ENCODE measurements at regions not wholly inside any gene's neighbourhood (a gene's known extent, or its start where the extent isn't known, plus 50 kb on each side); places are given as distances from the start of the nearest gene placed in this dataset.
"Not testable (repeated sequence)": the region's sequence is repeated elsewhere in the genome, so short reads cannot be mapped to it uniquely, and the experiment has no call there.

DNA sequence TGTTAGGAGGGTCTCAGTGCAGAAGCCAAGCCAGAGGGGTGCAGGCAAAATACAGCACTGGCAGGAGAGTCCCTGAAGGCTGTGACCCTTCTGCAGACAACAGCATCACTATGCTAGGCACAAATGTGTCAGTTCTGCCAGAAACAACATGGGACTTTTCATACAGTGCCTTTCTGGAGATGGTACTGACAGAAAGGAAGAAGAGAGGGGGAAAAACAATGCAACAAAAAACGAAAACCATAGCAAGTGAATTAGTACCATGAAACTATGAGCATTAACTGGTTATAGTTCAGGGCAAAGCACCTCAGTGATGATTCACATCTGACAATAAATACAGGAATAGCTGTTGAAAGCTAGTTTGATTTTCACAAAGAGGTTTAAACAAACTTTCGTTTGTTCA, 140.8 kb upstream of the NBPF11 start:
- Histone ChIP-seq H3K9me2 (replicated peaks; ENCODE audit: insufficient read depth, low read length) (no peaks in the 10 kb centered on the region), H3K4me2 (ENCODE audit: low read depth, low read length, poor library complexity, severe bottlenecking) (no peak overlapping the region), H3K27ac (ENCODE audit: low read length) (no peak overlapping the region), H3K4me1 (ENCODE audit: low read length) (no peaks in the 10 kb centered on the region), H2AFZ (ENCODE audit: low read length) (no peak overlapping the region), H3K9ac (ENCODE audit: low read length) (no peak overlapping the region), H3K9me3 (ENCODE audit: low read length) (no peaks in the 10 kb centered on the region), H3K27me3 (ENCODE audit: low read length) (no peaks in the 10 kb centered on the region), H3K4me3 (ENCODE audit: low read length) (no peak overlapping the region), H4K20me1 (ENCODE audit: insufficient read depth, low read depth, low read length) (no peaks in the 10 kb centered on the region), H3K79me2 (ENCODE audit: low read length) (no peaks in the 10 kb centered on the region), H3K36me3 (ENCODE audit: insufficient read depth, low read length) (no peaks in the 10 kb centered on the region)
- DNase-seq, result no peak

DNA sequence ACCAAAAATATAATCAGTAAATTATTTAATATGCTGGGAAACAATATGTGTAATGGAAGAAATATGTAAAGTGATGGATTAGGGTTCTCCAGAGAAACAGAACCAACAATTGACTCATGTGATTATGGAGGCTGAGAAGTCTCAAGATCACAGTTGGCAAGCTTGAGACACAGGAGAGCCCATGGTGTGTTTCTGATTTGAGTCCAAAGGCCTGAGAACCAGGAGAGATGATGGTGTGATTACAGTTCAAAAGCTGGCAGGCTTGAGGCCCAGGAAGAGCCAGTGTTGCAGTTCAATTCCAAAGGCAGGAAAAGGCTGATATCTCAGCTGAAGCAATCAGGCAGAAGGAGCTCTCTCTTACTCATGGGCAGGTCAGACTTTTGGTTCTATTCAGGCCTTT, 138.8 kb upstream of the NBPF11 start:
- no peak overlapping the region for H3K4me3 ChIP-seq (ENCODE audit: low read length)
- DNase-seq, result no peak
- no peak overlapping the region for H3K27ac ChIP-seq (ENCODE audit: low read length)
- no peaks in the 10 kb centered on the region for H3K27me3 ChIP-seq (ENCODE audit: low read length)
- no peaks in the 10 kb centered on the region for H4K20me1 ChIP-seq (ENCODE audit: insufficient read depth, low read depth, low read length)
- H3K9ac ChIP-seq (ENCODE audit: low read length), result no peak overlapping the region
- no peaks in the 10 kb centered on the region for H3K4me1 ChIP-seq (ENCODE audit: low read length)
- H3K79me2 ChIP-seq (ENCODE audit: low read length), result no peaks in the 10 kb centered on the region
- H2AFZ ChIP-seq (ENCODE audit: low read length), result no peak overlapping the region
- H3K9me2 ChIP-seq (replicated peaks; ENCODE audit: insufficient read depth, low read length), result no peaks in the 10 kb centered on the region
- no peaks in the 10 kb centered on the region for H3K36me3 ChIP-seq (ENCODE audit: insufficient read depth, low read length)
- no peaks in the 10 kb centered on the region for H3K9me3 ChIP-seq (ENCODE audit: low read length)
- no peak overlapping the region for H3K4me2 ChIP-seq (ENCODE audit: low read depth, low read length, poor library complexity, severe bottlenecking)

GRCh38 chr1:148289647-148290046, 137.6 kb upstream of the NBPF11 start:
- no peak overlapping the region for H2AFZ ChIP-seq (ENCODE audit: low read length)
- H3K4me1 ChIP-seq (ENCODE audit: low read length), result no peaks in the 10 kb centered on the region
- H3K4me2 ChIP-seq (ENCODE audit: low read depth, low read length, poor library complexity, severe bottlenecking), result no peak overlapping the region
- H4K20me1 ChIP-seq (ENCODE audit: insufficient read depth, low read depth, low read length), result no peaks in the 10 kb centered on the region
- no peaks in the 10 kb centered on the region for H3K27me3 ChIP-seq (ENCODE audit: low read length)
- H3K27ac ChIP-seq (ENCODE audit: low read length), result no peak overlapping the region
- no peak overlapping the region for H3K4me3 ChIP-seq (ENCODE audit: low read length)
- H3K9ac ChIP-seq (ENCODE audit: low read length), result no peak overlapping the region
- no peaks in the 10 kb centered on the region for H3K9me2 ChIP-seq (replicated peaks; ENCODE audit: insufficient read depth, low read length)
- no peak for DNase-seq
- no peaks in the 10 kb centered on the region for H3K79me2 ChIP-seq (ENCODE audit: low read length)
- H3K36me3 ChIP-seq (ENCODE audit: insufficient read depth, low read length), result no peaks in the 10 kb centered on the region
- no peaks in the 10 kb centered on the region for H3K9me3 ChIP-seq (ENCODE audit: low read length)

- H3K9me2 ChIP-seq (replicated peaks; ENCODE audit: insufficient read depth, low read length); H4K20me1 ChIP-seq (ENCODE audit: insufficient read depth, low read depth, low read length); H3K4me3 ChIP-seq (ENCODE audit: low read length); H3K36me3 ChIP-seq (ENCODE audit: insufficient read depth, low read length); H3K9me3 ChIP-seq (ENCODE audit: low read length); H2AFZ ChIP-seq (ENCODE audit: low read length); H3K4me1 ChIP-seq (ENCODE audit: low read length); H3K27ac ChIP-seq (ENCODE audit: low read length); H3K4me2 ChIP-seq (ENCODE audit: low read depth, low read length, poor library complexity, severe bottlenecking); H3K27me3 ChIP-seq (ENCODE audit: low read length); DNase-seq; H3K79me2 ChIP-seq (ENCODE audit: low read length); H3K9ac ChIP-seq (ENCODE audit: low read length): not testable (repeated sequence)
These were observed 133.9 kb upstream of the NBPF11 start for GRCh38 chr1:148285946-148286345.

- H4K20me1 ChIP-seq (ENCODE audit: insufficient read depth, low read depth, low read length); H3K79me2 ChIP-seq (ENCODE audit: low read length); H3K9me3 ChIP-seq (ENCODE audit: low read length); DNase-seq; H3K9me2 ChIP-seq (replicated peaks; ENCODE audit: insufficient read depth, low read length); H3K4me3 ChIP-seq (ENCODE audit: low read length); H2AFZ ChIP-seq (ENCODE audit: low read length); H3K27me3 ChIP-seq (ENCODE audit: low read length); H3K9ac ChIP-seq (ENCODE audit: low read length); H3K36me3 ChIP-seq (ENCODE audit: insufficient read depth, low read length); H3K27ac ChIP-seq (ENCODE audit: low read length); H3K4me1 ChIP-seq (ENCODE audit: low read length): not testable (repeated sequence)
- peak overlapping the region; percentile 45 for H3K4me2 ChIP-seq (ENCODE audit: low read depth, low read length, poor library complexity, severe bottlenecking)
These were observed 128.9 kb upstream of the NBPF11 start for GRCh38 chr1:148280831-148281572.

DNA sequence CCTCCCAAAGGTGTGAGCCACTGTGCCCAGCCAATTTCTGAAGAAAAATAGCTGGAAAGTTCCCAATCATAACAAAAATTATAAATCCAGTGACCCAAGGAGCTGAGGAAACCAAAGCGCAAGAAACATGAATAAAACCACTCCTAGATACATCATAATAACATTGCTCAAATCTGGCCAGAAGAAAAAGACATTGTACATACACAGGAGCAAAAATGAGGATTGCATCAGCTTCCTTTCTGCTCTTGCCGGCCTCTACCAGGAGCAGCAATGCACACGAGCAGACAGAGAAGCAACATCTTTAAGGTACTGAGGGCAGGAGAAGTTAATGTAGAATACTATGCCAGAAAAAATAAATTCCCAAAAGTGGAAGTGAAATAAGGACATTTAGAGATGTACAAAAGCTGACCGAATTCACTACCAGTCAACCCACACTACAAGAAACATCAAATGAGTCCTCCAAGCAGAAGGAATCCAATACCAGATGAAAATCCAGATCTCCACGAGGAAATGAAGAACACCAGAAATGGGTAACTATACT, 127.0 kb upstream of the NBPF11 start:
- DNase-seq; H3K9me3 ChIP-seq (ENCODE audit: low read length); H3K9ac ChIP-seq (ENCODE audit: low read length); H3K4me1 ChIP-seq (ENCODE audit: low read length); H3K4me3 ChIP-seq (ENCODE audit: low read length); H3K36me3 ChIP-seq (ENCODE audit: insufficient read depth, low read length); H3K27me3 ChIP-seq (ENCODE audit: low read length); H3K9me2 ChIP-seq (replicated peaks; ENCODE audit: insufficient read depth, low read length); H2AFZ ChIP-seq (ENCODE audit: low read length); H3K27ac ChIP-seq (ENCODE audit: low read length); H3K79me2 ChIP-seq (ENCODE audit: low read length); H4K20me1 ChIP-seq (ENCODE audit: insufficient read depth, low read depth, low read length); H3K4me2 ChIP-seq (ENCODE audit: low read depth, low read length, poor library complexity, severe bottlenecking): not testable (repeated sequence)

GRCh38 chr1:148277865-148278279, 125.8 kb upstream of the NBPF11 start:
- H3K9me2 ChIP-seq (replicated peaks; ENCODE audit: insufficient read depth, low read length), result not testable (repeated sequence)

GRCh38 chr1:148267066-148267465, 115.0 kb upstream of the NBPF11 start:
- peaks cover 17% of the 10 kb centered on the region for H3K4me1 ChIP-seq (ENCODE audit: low read length)
- not testable (repeated sequence) for H3K27ac ChIP-seq (ENCODE audit: low read length); H3K9ac ChIP-seq (ENCODE audit: low read length); H3K36me3 ChIP-seq (ENCODE audit: insufficient read depth, low read length); H3K4me3 ChIP-seq (ENCODE audit: low read length); H3K4me2 ChIP-seq (ENCODE audit: low read depth, low read length, poor library complexity, severe bottlenecking); H3K9me2 ChIP-seq (replicated peaks; ENCODE audit: insufficient read depth, low read length); H3K79me2 ChIP-seq (ENCODE audit: low read length); DNase-seq; H4K20me1 ChIP-seq (ENCODE audit: insufficient read depth, low read depth, low read length); H3K27me3 ChIP-seq (ENCODE audit: low read length); H3K9me3 ChIP-seq (ENCODE audit: low read length); H2AFZ ChIP-seq (ENCODE audit: low read length)

More at GRCh38 chr1:148277865-148278279, 125.8 kb upstream of the NBPF11 start:
- not testable (repeated sequence) for H3K27me3 ChIP-seq (ENCODE audit: low read length); H3K36me3 ChIP-seq (ENCODE audit: insufficient read depth, low read length); DNase-seq; H3K27ac ChIP-seq (ENCODE audit: low read length); H3K9me3 ChIP-seq (ENCODE audit: low read length); H3K9ac ChIP-seq (ENCODE audit: low read length); H3K79me2 ChIP-seq (ENCODE audit: low read length); H2AFZ ChIP-seq (ENCODE audit: low read length); H3K4me3 ChIP-seq (ENCODE audit: low read length); H3K4me1 ChIP-seq (ENCODE audit: low read length); H4K20me1 ChIP-seq (ENCODE audit: insufficient read depth, low read depth, low read length); H3K4me2 ChIP-seq (ENCODE audit: low read depth, low read length, poor library complexity, severe bottlenecking)

All from Karpas-422 (cell line).